ENCODE measurements at regions not wholly inside any gene's neighbourhood (a gene's known extent, or its start where the extent isn't known, plus 50 kb on each side); places are given as distances from the start of the nearest gene placed in this dataset.

- intact Hi-C loops (cut with DNase I) = no loop called here
- Histone ChIP-seq H3K4me1 (replicated peaks) (no peaks in the 10 kb centered on the region), H3K4me3 (no peak overlapping the region), H3K27me3 (replicated peaks; ENCODE audit: insufficient read depth) (peaks cover 10% of the 10 kb centered on the region), H3K27ac (no peak overlapping the region), H3K36me3 (no peaks in the 10 kb centered on the region), H3K9me3 (no peaks in the 10 kb centered on the region)
- TF ChIP-seq POLR2A (IDR thresholded peaks at IDR 0.05) (no peak), POLR2AphosphoS5 (IDR thresholded peaks at IDR 0.05) (no peak), CTCF (IDR thresholded peaks at IDR 0.05) (no peak)
- no peak for DNase-seq (ENCODE audit: low spot score)
- WGBS = 76% methylated on average over 9 of the region's 9 CpGs
These were observed 241.3 kb downstream of the RBFOX3 start for GRCh38 chr17:79369532-79369931.

GRCh38 chr17:79369001-79369400, 241.8 kb downstream of the RBFOX3 start:
- no peaks in the 10 kb centered on the region for H3K36me3 ChIP-seq
- DNase-seq (ENCODE audit: low spot score) = no peak
- WGBS = 75% methylated on average over 13 of the region's 14 CpGs
- no peak overlapping the region for H3K27ac ChIP-seq
- no peaks in the 10 kb centered on the region for H3K4me1 ChIP-seq (replicated peaks)
- H3K9me3 ChIP-seq = no peaks in the 10 kb centered on the region
- H3K27me3 ChIP-seq (replicated peaks; ENCODE audit: insufficient read depth) = peaks cover 12% of the 10 kb centered on the region
- intact Hi-C loops (cut with DNase I) = no loop called here
- H3K4me3 ChIP-seq = no peak overlapping the region
- TF ChIP-seq POLR2AphosphoS5 (IDR thresholded peaks at IDR 0.05) = no peak
- TF ChIP-seq POLR2A (IDR thresholded peaks at IDR 0.05) = no peak

DNA sequence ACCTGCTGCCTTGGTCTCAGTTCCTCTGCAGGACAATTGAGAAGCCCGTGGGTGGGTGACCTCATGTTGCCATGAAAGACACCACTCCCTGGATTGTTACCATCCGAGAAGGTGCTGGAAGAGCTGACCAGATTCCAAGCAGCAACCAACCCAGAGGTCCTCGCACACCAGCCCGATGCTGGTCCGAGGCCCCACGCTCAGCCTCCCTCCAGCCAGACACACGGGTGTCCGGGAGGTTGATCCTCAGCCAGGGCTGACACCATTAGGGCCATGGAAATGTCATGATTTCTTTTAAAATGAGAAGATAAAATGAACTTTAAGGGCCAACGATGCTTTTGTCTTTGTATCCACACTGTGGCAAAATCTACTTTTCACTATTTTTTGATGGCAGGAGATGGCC, 242.3 kb downstream of the RBFOX3 start:
- no peaks in the 10 kb centered on the region for H3K4me1 ChIP-seq (replicated peaks)
- no peaks in the 10 kb centered on the region for H3K9me3 ChIP-seq
- DNase-seq (ENCODE audit: low spot score) = no peak
- H3K36me3 ChIP-seq = no peaks in the 10 kb centered on the region
- H3K27me3 ChIP-seq (replicated peaks; ENCODE audit: insufficient read depth) = peaks cover 11% of the 10 kb centered on the region
- no peak overlapping the region for H3K4me3 ChIP-seq
- TF ChIP-seq POLR2A (IDR thresholded peaks at IDR 0.05) (no peak), CTCF (IDR thresholded peaks at IDR 0.05) (no peak), POLR2AphosphoS5 (IDR thresholded peaks at IDR 0.05) (no peak)
- 92% methylated on average over 9 of the region's 9 CpGs for WGBS
- intact Hi-C loops (cut with DNase I) = no loop called here
- no peak overlapping the region for H3K27ac ChIP-seq

DNA sequence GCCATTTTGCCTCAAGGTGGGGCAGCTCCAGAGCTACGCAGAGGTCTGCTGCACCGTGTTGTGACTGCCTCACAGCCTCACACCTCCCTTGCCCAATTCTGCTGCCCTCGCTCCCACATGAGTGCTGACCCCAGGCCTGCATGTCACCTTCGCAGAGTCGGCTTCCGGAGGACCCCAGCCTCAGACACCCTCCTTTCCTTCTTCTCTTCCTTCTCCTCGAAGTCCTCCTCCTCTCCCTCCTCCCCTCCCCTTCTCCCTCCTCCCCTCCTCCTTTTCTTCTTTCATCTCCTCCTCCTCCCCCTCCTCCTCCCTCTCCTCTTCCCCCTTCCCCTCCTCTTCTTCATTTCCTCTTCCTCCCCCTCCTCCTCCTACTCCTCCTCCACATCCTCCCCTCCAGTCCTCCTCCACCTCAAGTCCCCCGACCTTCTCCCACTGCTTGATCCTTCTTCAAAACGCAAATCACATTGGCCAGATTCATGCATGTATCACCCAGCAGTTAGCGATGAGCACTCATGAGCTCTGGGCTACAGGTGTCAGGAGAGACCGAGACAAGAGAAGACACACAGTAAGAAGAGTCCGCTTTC, 243.8 kb downstream of the RBFOX3 start:
- H3K27ac ChIP-seq = no peak overlapping the region
- H3K36me3 ChIP-seq = no peaks in the 10 kb centered on the region
- H3K27me3 ChIP-seq (replicated peaks; ENCODE audit: insufficient read depth) = peaks cover 15% of the 10 kb centered on the region
- intact Hi-C loops (cut with DNase I) = no loop called here
- H3K4me3 ChIP-seq = no peak overlapping the region
- H3K4me1 ChIP-seq (replicated peaks) = peaks cover 6% of the 10 kb centered on the region
- TF ChIP-seq POLR2AphosphoS5 (IDR thresholded peaks at IDR 0.05) (no peak), POLR2A (IDR thresholded peaks at IDR 0.05) (no peak), CTCF (IDR thresholded peaks at IDR 0.05) (no peak)
- no peak for DNase-seq (ENCODE audit: low spot score)
- WGBS = 67% methylated on average over 12 of the region's 12 CpGs
- H3K9me3 ChIP-seq = no peaks in the 10 kb centered on the region

- peaks cover 8% of the 10 kb centered on the region for H3K4me1 ChIP-seq (replicated peaks)
- TF ChIP-seq POLR2A (IDR thresholded peaks at IDR 0.05) (no peak), CTCF (IDR thresholded peaks at IDR 0.05) (no peak), POLR2AphosphoS5 (IDR thresholded peaks at IDR 0.05) (no peak)
- intact Hi-C loops (cut with DNase I) = no loop called here
- no peak for DNase-seq (ENCODE audit: low spot score)
- H3K27ac ChIP-seq = no peak overlapping the region
- no peak overlapping the region for H3K4me3 ChIP-seq
- WGBS = 41% methylated on average over 28 of the region's 28 CpGs
- H3K27me3 ChIP-seq (replicated peaks; ENCODE audit: insufficient read depth) = peaks cover 15% of the 10 kb centered on the region
- no peaks in the 10 kb centered on the region for H3K9me3 ChIP-seq
- H3K36me3 ChIP-seq = no peaks in the 10 kb centered on the region
These were observed 244.7 kb downstream of the RBFOX3 start for GRCh38 chr17:79365836-79366770.

Measured in prostate gland (tissue), 2 donors.